COR-L47 (cell line): ENCODE measurements at regions not wholly inside any gene's neighbourhood (a gene's known extent, or its start where the extent isn't known, plus 50 kb on each side); places are given as distances from the start of the nearest gene placed in this dataset.

Experiments
- DNase-seq: peaks from one replicate; lab custom pipeline; 2025; lab: John Stamatoyannopoulos, UW

DNA sequence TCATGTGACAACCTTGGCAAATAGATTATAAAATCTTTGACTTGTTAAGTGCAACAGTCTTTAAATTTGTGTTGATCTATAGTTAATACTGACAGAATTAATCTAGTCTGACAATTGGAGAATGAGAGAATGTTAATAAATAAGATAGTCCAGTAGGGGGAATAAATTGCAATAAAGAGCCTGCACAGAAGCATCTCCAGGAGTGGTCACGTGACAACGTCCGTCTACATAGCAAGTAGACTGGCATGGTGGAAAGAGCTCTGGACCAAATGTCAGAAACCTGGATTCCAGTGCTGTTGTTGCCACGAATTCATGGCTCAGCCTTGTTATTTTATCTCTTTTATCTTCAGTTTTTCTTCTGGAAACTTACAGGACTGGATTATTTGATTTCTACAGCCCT, 436.5 kb downstream of the RAB28 start:
- no peak for DNase-seq

DNA sequence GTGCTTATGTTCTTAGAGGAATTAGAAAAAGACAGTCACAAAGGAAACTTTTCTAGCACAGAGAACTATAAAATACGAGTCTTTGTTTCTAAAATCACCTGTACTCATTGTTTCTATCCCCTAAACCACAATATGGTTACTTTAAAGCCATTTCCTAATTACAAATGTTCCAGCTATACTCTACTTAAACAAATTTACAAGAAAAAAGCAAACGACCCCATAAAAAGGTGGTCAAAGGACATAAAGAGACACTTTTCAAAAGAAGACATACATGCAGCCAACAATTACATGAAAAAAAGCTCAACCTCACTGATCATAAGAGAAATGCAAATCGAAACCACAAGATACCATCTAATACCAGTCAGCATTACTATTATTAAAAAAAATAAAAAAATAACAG, 447.3 kb downstream of the RAB28 start:
- DNase-seq: no peak

DNA sequence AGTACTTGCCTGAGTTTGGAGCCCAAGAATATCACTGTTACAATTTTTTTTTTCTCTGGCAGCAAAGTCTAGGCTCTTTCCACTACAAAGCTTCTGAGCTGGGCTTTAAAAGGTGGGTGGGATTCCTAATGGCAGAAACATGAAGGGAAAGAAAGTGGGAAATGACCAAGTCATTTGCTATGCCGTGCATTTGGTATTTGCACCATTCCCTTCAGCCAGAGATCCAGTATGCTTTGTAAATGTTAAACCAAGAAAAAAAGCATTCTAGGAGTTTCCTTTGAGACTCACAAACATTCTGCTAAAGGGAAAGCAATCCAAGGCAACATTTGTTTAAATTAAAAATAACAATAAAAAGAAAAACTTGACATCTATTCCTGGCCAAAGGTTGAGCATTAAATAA, 451.2 kb downstream of the RAB28 start:
- no peak for DNase-seq

DNA sequence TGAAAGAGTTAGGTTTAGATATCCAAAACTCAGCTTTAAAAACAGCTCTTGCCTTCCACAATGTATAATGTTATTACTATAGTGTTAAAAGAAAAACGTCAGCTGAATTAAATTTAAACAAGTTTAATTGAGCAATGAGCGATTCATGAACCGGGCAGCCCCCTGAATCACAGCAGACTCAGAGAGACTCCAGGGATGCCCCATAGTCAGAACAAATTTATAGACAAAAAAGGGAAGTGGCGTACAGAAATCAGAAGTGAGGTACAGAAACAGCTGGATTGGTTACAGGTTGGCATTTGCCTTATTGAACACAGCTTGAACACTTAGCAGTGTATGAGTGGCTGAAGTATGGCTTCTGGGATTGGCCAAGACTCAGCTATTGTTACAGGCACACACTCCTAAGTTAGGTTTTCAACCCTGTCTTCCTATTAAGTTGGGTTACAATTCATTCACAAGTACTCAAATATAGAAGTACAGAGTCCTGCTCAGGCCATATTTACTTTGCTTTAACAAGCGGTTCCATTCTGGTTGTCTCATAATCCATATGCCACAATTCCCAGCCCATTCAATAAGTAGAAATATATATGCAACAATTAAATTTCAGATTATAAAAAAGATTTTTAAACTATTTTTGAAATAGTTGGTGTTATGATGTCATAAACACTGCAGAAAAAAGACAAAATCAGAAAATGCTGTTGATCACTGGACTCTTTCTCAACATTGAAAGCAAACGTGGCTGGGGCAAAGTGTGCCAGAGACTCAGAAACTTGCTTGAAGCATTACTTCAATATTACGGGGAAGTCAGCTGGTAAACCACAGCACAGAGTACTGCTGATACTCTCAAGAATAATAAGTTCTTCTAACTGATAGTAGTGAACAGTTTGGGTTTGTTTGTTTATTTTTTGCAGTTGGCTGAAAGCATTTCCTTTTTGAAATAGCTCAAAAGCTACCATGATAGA, 459.7 kb downstream of the RAB28 start:
- DNase-seq: no peak

DNA sequence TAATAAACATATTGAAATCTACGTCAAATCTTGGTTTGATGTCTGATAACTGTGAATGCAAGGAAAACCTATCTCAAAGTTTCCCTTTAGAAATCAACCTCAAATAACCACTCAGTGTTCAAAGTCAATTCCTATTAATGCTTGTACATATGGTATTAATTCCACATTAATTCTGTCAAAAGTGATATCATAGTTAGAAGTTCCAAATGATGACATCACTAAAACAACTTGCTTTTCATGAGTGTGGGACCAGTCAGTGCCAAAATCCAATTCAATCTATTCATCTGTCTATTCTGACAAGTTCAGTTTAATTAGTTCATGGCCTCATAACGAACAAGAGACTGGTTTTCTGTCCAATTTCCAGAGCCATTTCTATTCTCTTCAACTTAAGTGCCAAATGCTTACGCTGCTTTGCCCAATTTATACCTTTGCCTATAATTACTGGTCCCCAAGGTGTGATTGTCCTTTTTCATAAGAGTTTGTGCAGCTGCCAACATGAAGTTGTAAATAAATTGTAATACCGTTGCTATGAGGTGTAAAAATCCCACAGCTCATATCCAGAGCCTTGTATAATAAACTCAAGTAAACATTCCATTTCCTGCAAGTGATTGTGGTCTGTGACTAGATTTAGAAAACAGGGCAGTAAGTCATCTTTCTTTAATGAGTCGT, 476.2 kb downstream of the RAB28 start:
- peak; percentile 52 for DNase-seq

DNA sequence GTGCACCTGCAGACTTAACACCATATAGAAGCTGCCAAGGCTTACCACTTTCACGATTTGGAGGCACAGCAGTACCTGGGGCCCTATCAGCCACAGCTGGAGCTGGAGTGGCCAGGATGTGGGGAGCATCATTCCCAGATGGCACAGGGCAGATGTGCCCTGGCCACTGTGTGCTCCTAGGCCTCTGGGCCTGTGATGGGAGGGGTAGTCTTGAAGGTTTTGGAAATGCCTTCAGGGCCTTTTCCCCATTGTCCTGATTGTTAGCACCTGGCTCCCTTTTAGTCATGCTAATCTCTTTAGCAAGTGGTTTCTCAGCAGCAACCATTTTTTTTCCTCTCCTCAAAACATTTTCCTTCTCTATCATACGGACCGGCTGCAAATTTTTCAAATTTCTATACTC, 490.2 kb downstream of the RAB28 start:
- no peak for DNase-seq

DNA sequence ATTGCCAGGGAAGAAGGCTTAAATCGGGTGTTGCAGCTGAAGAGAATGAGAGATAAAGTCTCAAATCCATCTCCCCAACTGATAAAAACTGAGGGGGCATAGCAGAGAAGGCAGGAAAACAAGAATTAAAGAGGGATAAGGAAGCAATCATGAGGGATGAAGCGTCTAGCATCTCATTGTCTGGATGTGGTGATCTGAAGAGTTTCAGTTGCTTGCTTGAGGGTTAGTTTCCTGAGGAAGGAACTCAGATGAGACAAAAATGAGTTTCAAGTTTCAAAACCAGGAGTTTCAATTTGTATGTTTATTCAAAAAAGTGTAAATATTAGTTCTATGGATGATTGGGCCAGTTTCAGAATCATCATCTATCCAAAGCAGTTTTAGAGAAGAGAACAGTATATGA, 496.9 kb downstream of the RAB28 start:
- no peak for DNase-seq

DNA sequence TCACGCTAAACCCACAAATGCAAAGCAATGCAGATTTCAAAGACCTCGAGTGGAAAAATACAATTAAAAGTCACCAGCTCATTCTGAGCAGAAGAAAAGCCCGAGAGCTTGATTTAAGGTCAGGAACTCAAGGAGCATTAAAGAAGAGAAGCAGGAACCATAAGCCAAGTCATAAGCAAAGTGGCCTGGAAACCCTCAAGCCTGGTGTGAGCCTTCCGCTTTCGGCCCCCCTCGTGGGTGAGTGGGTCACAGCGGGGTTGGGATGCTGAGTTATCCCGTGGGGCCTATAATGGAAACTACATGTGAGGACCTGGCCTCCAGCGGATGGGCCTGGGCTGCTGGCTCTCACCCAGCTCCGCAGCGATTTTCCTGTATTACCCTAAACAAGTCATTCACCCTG, 504.3 kb downstream of the RAB28 start:
- no peak for DNase-seq

DNA sequence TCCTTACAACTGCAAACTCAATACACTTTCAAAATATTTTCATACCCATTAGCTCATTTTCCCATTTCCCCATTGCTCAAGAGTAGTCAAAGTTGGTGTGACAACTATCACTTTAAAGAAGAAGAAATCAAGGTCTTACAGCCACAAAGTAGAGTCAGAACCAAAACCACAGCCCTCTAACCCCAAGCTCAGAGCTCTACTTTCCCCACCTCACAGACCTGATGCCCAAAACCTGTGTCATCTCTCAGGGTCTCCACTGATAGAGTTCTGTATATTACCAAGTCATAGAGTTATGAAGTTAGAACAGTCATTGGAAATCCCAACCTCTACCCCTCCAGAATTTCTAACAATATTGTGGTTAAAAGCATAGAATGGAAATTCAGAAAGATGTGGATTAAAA, 505.8 kb downstream of the RAB28 start:
- DNase-seq: no peak

DNA sequence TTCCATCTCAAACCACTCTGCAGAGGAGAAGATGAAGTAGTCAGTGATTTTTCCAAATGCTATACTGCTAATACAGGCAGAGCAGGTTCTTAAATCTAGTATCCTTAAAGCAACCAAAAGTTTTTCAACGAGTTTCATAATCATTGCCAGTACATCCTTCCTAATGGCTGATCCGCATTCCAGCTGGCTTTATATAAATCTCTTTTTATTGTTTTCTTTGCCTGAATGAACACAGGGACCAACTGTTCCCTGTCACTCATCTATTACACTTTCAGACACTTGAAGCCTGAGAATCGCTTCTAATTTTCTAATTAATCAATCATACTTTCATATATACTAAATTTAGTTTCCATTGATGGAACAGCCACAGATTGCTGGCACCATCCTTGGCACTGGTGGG, 508.6 kb downstream of the RAB28 start:
- no peak for DNase-seq

DNA sequence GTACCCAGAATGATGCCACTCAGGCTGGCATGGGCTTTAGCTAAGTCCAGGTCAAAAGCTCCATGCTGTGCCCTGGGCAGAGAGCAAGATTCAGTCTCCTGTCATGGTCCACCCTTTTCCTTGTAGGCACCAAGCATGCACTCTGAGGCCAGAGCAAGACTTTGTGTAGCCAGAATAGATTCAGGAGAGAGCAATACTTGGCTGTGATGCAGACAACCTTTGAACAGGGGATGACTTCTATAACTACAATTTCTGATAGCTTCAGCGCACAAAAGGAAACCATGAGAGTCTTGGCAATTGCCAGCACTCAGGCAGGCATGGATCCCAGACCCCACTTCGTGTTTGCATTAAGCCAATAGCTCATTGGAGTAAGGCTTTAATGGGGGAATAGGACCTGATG, 510.6 kb downstream of the RAB28 start:
- no peak for DNase-seq

DNA sequence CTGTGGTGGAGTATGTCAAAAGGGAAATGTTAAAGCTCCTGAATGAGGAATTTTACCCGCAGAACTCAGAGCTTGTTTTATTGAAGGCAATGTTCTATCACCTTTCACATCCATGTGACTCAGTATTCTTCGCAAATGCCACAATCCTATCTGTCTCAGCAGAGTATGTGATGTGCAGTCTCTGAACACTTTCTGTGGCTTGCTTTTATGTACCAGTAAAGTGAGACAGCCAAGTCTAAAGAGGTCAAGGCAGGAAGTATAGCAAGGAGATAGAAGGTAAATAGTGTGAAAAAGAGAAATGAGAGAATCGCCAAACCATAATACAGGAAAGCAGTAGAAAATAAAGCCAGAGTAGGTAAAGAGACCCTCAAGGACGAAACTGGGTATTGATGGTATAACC, 515.8 kb downstream of the RAB28 start:
- DNase-seq: no peak

DNA sequence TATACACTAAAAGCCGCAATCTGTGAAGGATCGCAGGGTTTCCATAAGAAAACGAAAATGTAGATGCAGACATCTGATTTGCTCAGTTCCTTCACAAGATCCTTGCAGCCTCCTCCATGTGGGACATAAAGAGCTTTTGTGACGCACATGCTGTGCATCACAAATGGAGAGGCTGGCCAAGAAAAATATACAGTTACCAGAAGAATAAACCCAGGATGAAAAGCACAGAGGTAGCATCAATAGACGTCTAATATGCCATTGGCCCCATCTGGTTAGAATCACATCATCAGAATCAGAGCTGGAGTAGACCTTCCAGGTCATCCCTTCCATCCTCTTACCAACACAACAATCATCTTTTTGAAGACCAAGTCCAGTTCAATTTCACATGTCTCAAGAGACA, 517.4 kb downstream of the RAB28 start:
- no peak for DNase-seq

DNA sequence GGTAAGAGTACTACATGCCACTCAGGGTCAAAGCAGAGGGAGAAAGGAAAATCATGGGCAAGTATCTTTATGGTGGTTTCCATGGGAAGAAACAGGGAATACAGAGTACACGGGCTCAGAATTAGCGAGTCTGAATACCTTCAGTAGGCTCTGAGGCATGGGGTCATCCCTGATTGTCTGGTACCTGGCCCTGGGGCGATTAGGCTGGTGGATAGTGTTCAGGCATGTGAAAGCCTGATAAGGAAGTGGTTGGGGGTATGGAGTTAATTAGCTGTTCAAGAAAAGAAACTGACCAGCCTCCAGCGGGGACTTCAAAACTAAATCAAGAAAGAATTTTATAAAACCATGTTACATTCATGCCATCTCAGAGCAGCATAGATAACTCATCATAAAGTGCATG, 518.8 kb downstream of the RAB28 start:
- DNase-seq: no peak

DNA sequence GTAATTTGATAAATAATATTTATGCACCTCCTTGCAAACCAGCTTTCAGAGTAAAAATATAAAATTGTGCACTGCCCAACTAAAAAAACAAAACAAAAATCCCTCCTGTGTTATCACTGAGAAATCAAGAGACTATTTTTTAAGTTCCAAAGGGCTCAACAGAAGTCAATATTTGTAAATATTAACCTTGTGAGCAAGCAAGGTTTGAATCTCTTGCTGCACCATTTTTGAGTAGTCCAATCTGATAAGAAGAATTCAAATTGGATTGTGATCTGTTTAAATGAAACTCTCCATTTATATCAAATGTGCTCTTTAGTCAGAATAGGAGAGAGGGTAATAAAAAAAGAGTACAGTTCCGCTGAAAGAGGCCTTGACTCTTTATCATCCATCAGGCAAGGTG, 520.2 kb downstream of the RAB28 start:
- DNase-seq: no peak

DNA sequence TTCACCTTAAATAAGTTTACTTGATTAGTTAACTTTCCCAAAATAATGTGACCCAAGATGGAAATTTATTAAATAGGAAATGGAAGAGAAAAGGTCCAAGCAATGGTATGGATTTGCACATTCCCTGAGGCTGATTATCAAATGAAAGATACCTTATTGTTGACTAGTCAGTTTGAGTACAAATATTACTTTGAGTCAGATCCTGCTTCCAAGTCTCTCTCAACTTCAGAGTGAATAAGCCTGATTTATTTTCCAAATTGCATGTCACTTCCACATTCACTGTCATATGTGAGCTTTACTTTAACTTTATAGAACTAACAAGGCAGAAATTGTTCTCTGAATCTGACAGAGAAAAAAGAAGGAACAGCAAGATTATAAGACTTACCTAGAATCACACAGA, 520.8 kb downstream of the RAB28 start:
- no peak for DNase-seq

DNA sequence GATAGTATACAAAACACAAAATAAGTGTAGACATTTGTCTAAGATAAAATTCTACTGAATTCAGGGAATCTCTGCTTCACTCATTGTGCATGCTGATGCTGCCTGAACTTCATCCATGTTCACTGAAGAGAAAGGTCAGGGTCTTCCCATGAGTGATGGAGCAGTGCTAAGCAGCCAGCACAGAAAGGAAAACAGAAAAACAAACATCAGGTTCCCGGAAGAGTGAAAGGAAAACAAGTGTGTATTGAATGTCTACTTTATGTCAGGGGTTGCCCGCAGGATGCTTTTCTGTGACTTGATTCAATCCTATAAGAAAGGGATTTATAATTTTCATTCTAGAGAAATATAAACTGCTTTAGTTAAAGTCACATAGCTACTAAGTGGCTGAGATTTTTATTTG, 522.4 kb downstream of the RAB28 start:
- DNase-seq: no peak

DNA sequence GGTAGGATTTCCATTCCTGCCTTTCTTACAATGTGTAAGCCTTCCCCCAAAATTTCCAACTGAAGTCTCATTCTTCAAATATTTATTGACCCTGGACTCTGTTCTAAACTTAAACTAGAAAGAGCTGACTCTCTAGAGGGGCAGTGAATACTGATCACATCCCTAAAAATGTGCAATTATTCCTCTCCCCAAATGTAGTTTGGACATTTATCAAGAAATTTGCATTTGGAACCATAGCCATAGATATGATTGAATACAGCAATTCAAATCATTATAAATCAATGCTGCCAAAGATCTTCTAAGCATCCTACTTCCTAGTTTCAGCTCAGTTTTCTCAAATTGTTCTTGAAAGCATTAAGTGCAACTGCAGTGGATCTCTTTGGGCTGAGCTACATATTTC, 525.7 kb downstream of the RAB28 start:
- no peak for DNase-seq

DNA sequence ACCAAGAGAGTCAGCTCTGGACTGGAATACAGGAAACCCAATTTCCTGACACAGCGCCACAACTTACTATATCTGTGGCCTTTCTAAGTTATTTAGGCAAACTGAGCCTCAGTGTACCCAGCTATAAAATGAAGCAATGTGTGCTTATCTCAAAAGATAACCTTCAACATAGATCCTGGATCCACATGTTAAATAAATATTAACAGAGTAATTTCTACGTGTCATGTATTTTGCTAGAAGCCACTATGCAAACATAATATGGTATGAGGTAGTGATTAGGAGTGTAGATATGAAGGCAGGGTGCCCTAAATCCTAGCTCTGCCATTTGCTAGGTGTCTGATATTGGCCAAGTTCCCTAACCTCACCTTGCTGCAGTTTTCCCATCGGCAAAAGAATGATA, 527.0 kb downstream of the RAB28 start:
- no peak for DNase-seq

DNA sequence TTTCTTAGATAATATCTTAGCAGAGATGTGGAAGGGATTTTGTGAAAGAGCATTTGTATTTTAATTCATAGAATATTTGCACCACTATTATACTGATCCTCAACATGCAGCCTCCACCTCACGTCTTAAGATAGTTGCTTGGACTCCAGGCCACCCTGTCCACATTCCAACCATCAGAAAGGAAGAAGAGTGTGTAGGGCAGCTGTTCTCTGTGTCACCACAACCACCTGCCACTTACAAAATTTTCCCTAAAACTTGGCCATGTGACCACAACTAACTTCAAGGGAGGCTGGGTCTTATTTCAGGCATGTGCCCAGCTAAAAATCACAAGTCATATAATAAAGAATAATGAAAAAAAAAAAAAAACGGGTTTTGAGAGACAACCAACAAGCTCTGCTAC, 528.1 kb downstream of the RAB28 start:
- DNase-seq: no peak

DNA sequence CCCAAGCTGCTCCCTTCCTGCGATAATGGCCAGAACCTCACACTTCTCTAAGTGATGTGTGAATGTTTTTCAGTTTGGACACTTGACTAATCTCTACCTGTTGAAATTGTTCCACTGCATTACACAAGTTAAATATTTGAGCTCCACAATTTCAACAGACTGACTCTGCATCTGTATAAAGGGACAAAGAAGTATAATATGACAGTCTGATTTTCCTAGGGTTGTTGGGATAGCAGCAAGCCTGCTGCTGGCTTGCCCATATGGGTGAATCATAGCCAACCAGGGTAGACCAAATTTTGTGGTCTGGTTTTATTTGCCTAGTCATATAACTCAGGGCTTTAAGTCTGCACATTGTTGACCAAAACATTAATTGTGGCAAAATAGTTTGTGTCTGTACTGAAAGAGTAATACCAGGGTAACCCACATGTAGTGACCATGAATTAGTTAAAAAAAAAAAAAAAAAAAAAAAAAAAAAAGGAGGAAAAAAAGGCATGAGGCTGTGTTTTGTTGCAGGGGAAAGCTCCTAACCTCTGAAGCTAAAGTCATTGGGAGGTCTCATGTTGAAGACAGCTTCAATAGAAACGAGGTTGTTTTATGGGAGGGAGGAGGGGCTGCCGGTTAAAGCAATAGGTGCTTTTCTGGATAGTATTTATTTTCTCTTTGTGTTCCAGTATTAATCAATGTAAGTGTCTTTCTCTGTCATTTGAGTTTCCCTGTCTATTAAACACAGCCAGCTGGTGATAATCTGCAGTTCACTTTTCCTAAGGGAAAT, 534.2 kb downstream of the RAB28 start:
- DNase-seq: no peak

DNA sequence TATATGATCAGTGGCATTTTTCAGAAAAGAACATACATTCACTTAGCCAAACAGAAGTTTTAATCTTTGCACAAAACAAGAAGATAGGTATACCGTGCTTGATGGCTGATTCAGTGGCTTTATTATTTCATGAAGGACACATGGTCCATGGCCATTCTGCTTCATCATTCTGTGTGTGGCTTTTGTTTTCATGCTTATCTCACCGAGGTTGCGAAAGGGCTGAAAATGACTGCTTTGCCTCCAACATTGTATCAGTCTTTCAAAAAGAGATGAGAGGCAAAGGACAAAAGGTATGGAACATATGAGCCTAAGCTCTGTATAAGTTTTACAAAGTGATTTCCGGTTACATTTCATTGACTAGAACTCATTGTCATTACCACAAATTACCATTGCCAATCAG, 541.1 kb downstream of the RAB28 start:
- DNase-seq: no peak

DNA sequence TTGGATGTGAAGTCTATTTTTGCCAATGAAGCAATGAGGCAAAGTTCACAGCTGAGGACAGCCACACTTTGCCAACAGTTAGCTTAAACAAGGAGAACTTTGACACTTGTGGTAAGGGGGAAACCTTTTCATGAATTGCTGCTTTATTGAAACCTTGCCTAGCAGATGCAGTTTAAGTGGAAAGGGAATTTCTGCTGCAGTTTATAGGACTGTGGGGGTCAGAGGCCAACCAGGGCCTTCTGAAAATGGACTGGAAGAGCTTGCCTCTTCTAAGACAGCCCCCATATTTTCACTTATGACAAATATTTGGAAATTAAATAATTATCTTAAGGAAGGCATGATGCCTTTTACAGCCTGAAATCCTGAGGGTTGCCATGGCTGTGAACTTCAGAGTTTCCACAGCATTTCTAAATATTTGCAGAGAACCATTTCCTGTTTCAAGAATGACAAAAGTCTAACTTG, 550.3 kb downstream of the RAB28 start:
- no peak for DNase-seq
